ENCODE measurements at regions not wholly inside any gene's neighbourhood (a gene's known extent, or its start where the extent isn't known, plus 50 kb on each side); places are given as distances from the start of the nearest gene placed in this dataset.

GRCh38 chr5:121025671-121026070 lies 561.6 kb downstream of the PRR16 start (continued):
- TF ChIP-seq, protein P1, sequence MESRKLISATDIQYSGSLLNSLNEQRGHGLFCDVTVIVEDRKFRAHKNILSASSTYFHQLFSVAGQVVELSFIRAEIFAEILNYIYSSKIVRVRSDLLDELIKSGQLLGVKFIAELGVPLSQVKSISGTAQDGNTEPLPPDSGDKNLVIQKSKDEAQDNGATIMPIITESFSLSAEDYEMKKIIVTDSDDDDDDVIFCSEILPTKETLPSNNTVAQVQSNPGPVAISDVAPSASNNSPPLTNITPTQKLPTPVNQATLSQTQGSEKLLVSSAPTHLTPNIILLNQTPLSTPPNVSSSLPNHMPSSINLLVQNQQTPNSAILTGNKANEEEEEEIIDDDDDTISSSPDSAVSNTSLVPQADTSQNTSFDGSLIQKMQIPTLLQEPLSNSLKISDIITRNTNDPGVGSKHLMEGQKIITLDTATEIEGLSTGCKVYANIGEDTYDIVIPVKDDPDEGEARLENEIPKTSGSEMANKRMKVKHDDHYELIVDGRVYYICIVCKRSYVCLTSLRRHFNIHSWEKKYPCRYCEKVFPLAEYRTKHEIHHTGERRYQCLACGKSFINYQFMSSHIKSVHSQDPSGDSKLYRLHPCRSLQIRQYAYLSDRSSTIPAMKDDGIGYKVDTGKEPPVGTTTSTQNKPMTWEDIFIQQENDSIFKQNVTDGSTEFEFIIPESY (IDR thresholded peaks at IDR 0.05; ENCODE audit: extremely low read depth, insufficient replicate concordance, low read length), result no peak
- TF ChIP-seq POLR2A (IDR thresholded peaks at IDR 0.05; ENCODE audit: borderline replicate concordance, extremely low read depth, insufficient read depth, insufficient read length) (no peak), EGR1 (IDR thresholded peaks at IDR 0.05; ENCODE audit: low read depth) (no peak), ZFX (IDR thresholded peaks at IDR 0.05) (no peak), ELF1 (IDR thresholded peaks at IDR 0.05; ENCODE audit: borderline replicate concordance, low read depth) (no peak), CEBPB (IDR thresholded peaks at IDR 0.05; ENCODE audit: low read depth) (no peak), SP1 (IDR thresholded peaks at IDR 0.05; ENCODE audit: low read depth) (no peak), FOSL1 (IDR thresholded peaks at IDR 0.05; ENCODE audit: low read depth) (no peak), EZH2 (IDR thresholded peaks at IDR 0.05) (no peak), MAX (IDR thresholded peaks at IDR 0.05) (no peak)

GRCh38 chr5:121027636-121028035 lies 563.5 kb downstream of the PRR16 start:
- intact Hi-C loops (cut with micrococcal nuclease), result no loop called here
- TF ChIP-seq CEBPB (IDR thresholded peaks at IDR 0.05; ENCODE audit: low read depth), result no peak
- Histone ChIP-seq H3K36me3 (ENCODE audit: control insufficient read depth in 1 of 2, insufficient read depth in 2 of 2, low read length in 2 of 2) (no peaks in the 10 kb centered on the region), H2AFZ (ENCODE audit: low read depth, low read length, poor library complexity, severe bottlenecking) (no peak overlapping the region), H3K9ac (ENCODE audit: low read length) (no peak overlapping the region), H3K9me2 (ENCODE audit: insufficient read depth) (no peaks in the 10 kb centered on the region), H3K79me2 (ENCODE audit: insufficient read depth, low read length) (no peaks in the 10 kb centered on the region), H3K27me3 (ENCODE audit: insufficient read depth, low read length) (no peaks in the 10 kb centered on the region), H3K4me2 (ENCODE audit: low read length) (no peak overlapping the region), H3K9me3 (ENCODE audit: control insufficient read depth in 1 of 2, insufficient read depth in 1 of 2, low read depth in 1 of 2, low read length in 2 of 2) (no peaks in the 10 kb centered on the region), H3K27ac (ENCODE audit: low read depth, low read length) (no peak overlapping the region), H4K20me1 (ENCODE audit: insufficient read depth) (no peaks in the 10 kb centered on the region), H3K4me3 (replicated peaks in 1 of 2; ENCODE audit: low read depth in 1 of 2, low read length in 2 of 2) (no peak overlapping the region), H3K4me1 (ENCODE audit: control insufficient read depth in 1 of 2, insufficient read depth in 2 of 2, low read length in 2 of 2) (no peaks in the 10 kb centered on the region)
- ChIA-PET RAD21 (ENCODE audit: low non-redundant PET in 1 of 2, low total read pairs in 2 of 2, uncharacterized antibody in 2 of 2, unreplicated experiment in 2 of 2) (no interaction called here), POLR2A (no interaction called here), CTCF (no interaction called here)
- DNase-seq (ENCODE audit: low read depth, low spot score), result no peak
- ATAC-seq, result no peak
- BruUV-seq (replicated peaks), result no TSS peak

Data from HCT116 (cell line).